ENCODE measurements at regions not wholly inside any gene's neighbourhood (a gene's known extent, or its start where the extent isn't known, plus 50 kb on each side); places are given as distances from the start of the nearest gene placed in this dataset.
"Not testable (repeated sequence)": the region's sequence is repeated elsewhere in the genome, so short reads cannot be mapped to it uniquely, and the experiment has no call there.

GRCh38 chr9:2378266-2378665 is 243.3 kb upstream of the VLDLR start:
- H3K4me3 ChIP-seq (ENCODE audit: low read length), result no peak overlapping the region
- H3K27me3 ChIP-seq (ENCODE audit: insufficient read depth, low read length), result no peaks in the 10 kb centered on the region
- no peak overlapping the region for H2AFZ ChIP-seq (ENCODE audit: low read depth, low read length)
- no peaks in the 10 kb centered on the region for H3K36me3 ChIP-seq (ENCODE audit: insufficient read depth, low read length)
- H3K9me3 ChIP-seq (ENCODE audit: low read length), result peaks cover 3% of the 10 kb centered on the region
- no peaks in the 10 kb centered on the region for H3K4me1 ChIP-seq (ENCODE audit: insufficient read depth, low read length)

- Histone ChIP-seq H2AFZ (ENCODE audit: low read depth, low read length) (no peak overlapping the region), H3K4me1 (ENCODE audit: insufficient read depth, low read length) (no peaks in the 10 kb centered on the region), H3K4me3 (ENCODE audit: low read length) (no peak overlapping the region), H3K9me3 (ENCODE audit: low read length) (peaks cover 3% of the 10 kb centered on the region), H3K27me3 (ENCODE audit: insufficient read depth, low read length) (no peaks in the 10 kb centered on the region), H3K36me3 (ENCODE audit: insufficient read depth, low read length) (no peaks in the 10 kb centered on the region)
These were observed 242.8 kb upstream of the VLDLR start for GRCh38 chr9:2378816-2379215.

- Histone ChIP-seq H3K4me3 (ENCODE audit: low read length) (no peak overlapping the region), H3K27me3 (ENCODE audit: insufficient read depth, low read length) (no peaks in the 10 kb centered on the region), H3K4me1 (ENCODE audit: insufficient read depth, low read length) (peaks cover 5% of the 10 kb centered on the region), H3K9me3 (ENCODE audit: low read length) (peaks cover 2% of the 10 kb centered on the region), H3K36me3 (ENCODE audit: insufficient read depth, low read length) (no peaks in the 10 kb centered on the region), H2AFZ (ENCODE audit: low read depth, low read length) (no peak overlapping the region)
These were observed 236.8 kb upstream of the VLDLR start for GRCh38 chr9:2384741-2385140.

DNA sequence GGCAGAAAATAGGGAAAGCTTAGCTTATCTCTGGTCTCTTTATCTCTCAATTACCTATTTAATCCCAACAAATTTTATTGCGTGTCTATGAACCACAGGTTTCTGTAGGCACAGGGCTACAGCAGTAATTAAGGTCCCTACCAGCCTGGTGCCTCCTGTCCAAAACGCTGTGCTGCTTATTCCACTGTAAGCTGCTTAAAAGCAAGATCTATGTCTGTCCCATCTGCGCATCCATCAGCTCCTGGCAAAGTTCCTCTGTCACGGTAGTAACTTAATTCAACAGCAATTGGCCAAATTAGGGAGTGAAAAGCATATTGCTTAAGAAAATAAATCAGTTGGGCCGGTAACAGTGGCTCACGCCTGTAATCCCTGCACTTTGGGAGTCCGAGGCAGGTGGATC is 235.8 kb upstream of the VLDLR start:
- Histone ChIP-seq H3K4me3 (ENCODE audit: low read length) (no peak overlapping the region), H3K27me3 (ENCODE audit: insufficient read depth, low read length) (no peaks in the 10 kb centered on the region), H3K9me3 (ENCODE audit: low read length) (peaks cover 2% of the 10 kb centered on the region), H3K4me1 (ENCODE audit: insufficient read depth, low read length) (peaks cover 8% of the 10 kb centered on the region), H2AFZ (ENCODE audit: low read depth, low read length) (no peak overlapping the region), H3K36me3 (ENCODE audit: insufficient read depth, low read length) (no peaks in the 10 kb centered on the region)

DNA sequence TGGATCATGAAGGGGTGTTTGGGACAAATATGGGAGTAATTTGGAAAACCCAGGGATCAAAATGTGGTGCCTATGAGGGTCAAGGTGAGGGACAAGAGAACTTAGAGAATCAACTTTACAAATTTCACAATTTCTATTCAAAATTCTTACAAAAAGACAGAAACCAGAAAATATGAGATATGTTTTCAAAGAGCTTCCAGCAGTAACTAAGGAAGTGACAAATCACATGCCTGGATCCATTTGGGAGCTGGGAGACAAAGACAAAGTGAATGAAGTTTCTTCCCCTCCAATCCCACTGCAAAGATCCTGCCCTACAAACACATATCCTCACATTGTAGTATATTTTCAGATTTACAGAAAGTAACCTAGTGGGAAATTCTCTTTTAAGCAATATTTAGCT is 235.0 kb upstream of the VLDLR start:
- H3K4me3 ChIP-seq (ENCODE audit: low read length), result no peak overlapping the region
- peaks cover 8% of the 10 kb centered on the region for H3K4me1 ChIP-seq (ENCODE audit: insufficient read depth, low read length)
- H3K9me3 ChIP-seq (ENCODE audit: low read length), result peaks cover 2% of the 10 kb centered on the region
- no peak overlapping the region for H2AFZ ChIP-seq (ENCODE audit: low read depth, low read length)
- no peaks in the 10 kb centered on the region for H3K36me3 ChIP-seq (ENCODE audit: insufficient read depth, low read length)
- no peaks in the 10 kb centered on the region for H3K27me3 ChIP-seq (ENCODE audit: insufficient read depth, low read length)

- Histone ChIP-seq H3K4me1 (ENCODE audit: insufficient read depth, low read length) (peaks cover 8% of the 10 kb centered on the region), H2AFZ (ENCODE audit: low read depth, low read length) (no peak overlapping the region), H3K27me3 (ENCODE audit: insufficient read depth, low read length) (no peaks in the 10 kb centered on the region), H3K36me3 (ENCODE audit: insufficient read depth, low read length) (no peaks in the 10 kb centered on the region), H3K9me3 (ENCODE audit: low read length) (peaks cover 2% of the 10 kb centered on the region), H3K4me3 (ENCODE audit: low read length) (no peak overlapping the region)
These were observed 234.4 kb upstream of the VLDLR start for GRCh38 chr9:2387166-2387565.

GRCh38 chr9:2389404-2389803 is 232.2 kb upstream of the VLDLR start:
- Histone ChIP-seq H3K27me3 (ENCODE audit: insufficient read depth, low read length) (no peaks in the 10 kb centered on the region), H3K4me1 (ENCODE audit: insufficient read depth, low read length) (peaks cover 8% of the 10 kb centered on the region), H3K9me3 (ENCODE audit: low read length) (peaks cover 2% of the 10 kb centered on the region), H2AFZ (ENCODE audit: low read depth, low read length) (no peak overlapping the region), H3K36me3 (ENCODE audit: insufficient read depth, low read length) (no peaks in the 10 kb centered on the region), H3K4me3 (ENCODE audit: low read length) (no peak overlapping the region)

GRCh38 chr9:2390028-2390427 is 231.6 kb upstream of the VLDLR start:
- Histone ChIP-seq H3K27me3 (ENCODE audit: insufficient read depth, low read length) (no peaks in the 10 kb centered on the region), H3K9me3 (ENCODE audit: low read length) (peaks cover 2% of the 10 kb centered on the region), H3K4me1 (ENCODE audit: insufficient read depth, low read length) (peaks cover 8% of the 10 kb centered on the region), H3K4me3 (ENCODE audit: low read length) (no peak overlapping the region), H3K36me3 (ENCODE audit: insufficient read depth, low read length) (no peaks in the 10 kb centered on the region), H2AFZ (ENCODE audit: low read depth, low read length) (no peak overlapping the region)

DNA sequence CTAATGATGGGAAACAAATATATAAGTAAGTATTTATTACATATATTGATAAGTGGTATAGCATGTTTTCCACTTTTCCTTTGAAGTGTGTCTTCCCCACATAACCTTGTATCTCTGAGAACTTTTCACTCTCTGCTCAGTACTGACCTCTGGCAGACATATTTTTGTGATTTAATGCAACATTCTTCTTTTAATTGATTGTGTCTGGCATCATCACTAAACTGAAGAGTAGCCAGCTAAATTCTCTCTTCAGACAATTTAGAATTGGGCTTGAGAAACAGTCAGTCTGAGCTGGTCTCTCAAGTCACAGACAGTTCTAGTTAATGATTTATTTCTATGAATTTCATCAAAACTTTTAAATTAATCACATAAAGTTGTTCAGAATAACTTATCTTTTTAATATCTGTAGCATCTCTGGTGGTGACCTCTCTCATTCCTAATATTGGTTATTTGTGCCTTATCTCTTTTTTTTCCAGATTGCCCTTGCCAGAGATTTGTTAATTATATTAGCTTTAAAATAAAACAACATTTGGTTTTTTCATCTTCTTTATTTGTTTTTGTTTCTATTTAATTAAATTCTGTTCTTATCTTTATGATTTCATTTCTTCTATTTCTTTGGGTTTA is 230.0 kb upstream of the VLDLR start:
- not testable (repeated sequence) for H3K27me3 ChIP-seq (ENCODE audit: insufficient read depth, low read length); H3K4me1 ChIP-seq (ENCODE audit: insufficient read depth, low read length); H3K9me3 ChIP-seq (ENCODE audit: low read length); H2AFZ ChIP-seq (ENCODE audit: low read depth, low read length); H3K4me3 ChIP-seq (ENCODE audit: low read length); H3K36me3 ChIP-seq (ENCODE audit: insufficient read depth, low read length)

DNA sequence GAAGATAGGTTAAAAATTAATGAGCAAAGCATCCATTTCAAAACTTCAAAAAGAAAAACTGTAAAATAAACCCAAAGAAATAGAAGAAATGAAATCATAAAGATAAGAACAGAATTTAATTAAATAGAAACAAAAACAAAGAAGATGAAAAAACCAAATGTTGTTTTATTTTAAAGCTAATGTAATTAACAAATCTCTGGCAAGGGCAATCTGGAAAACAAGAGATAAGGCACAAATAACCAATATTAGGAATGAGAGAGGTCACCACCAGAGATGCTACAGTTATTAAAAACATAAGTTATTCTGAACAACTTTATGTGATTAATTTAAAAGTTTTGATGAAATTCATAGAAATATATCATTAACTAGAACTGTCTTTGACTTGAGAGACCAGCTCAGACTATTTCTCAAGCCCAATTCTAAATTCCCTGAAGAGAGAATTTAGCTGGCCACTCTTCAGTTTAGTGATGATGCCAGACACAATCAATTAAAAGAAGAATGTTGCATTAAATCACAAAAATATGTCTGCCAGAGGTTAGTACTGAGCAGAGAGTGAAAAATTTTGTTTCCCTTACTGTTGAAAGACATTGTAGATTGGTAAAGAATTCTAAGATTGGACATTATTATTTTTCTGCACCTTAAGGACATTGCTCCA is 227.4 kb upstream of the VLDLR start:
- H3K36me3 ChIP-seq (ENCODE audit: insufficient read depth, low read length); H2AFZ ChIP-seq (ENCODE audit: low read depth, low read length); H3K4me1 ChIP-seq (ENCODE audit: insufficient read depth, low read length); H3K4me3 ChIP-seq (ENCODE audit: low read length); H3K27me3 ChIP-seq (ENCODE audit: insufficient read depth, low read length); H3K9me3 ChIP-seq (ENCODE audit: low read length): not testable (repeated sequence)

DNA sequence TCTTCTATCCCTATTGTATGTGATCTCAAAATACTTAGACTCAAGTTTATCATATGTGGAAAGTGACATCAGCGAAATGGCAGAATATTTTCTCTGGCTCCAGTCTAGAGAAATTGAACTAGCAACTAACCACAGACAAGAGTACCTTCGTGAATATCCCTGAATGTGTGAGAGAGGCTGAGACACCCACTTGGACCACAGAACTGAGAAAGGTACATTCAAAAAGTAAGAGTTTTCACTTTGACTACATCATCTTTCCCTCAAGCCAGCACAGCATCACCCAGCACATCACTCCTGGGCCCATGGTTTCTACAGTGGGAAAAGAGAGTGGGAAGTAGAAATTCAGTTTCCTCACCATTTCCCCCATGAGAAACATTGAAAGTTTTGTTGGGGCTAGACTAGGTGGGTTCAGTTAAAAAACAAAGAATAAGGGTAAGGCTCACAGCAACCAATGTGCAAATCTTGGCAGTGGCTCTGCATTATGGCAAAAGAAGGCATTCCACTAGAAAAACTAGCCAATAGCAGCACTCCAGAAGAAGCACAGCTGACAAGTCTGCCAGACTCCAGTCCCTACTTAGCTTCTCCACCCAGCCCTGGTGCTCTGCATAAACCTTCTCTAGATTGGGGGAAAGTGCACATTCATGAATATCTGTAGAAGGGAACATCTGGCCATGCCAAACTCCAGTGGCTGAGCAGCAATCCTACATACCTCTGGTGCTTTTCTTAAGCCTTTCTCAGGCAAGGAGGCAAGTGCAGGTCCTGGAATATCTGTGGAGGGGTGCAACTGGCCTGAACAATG is 225.6 kb upstream of the VLDLR start:
- H2AFZ ChIP-seq (ENCODE audit: low read depth, low read length), result no peak overlapping the region
- no peaks in the 10 kb centered on the region for H3K4me1 ChIP-seq (ENCODE audit: insufficient read depth, low read length)
- no peaks in the 10 kb centered on the region for H3K27me3 ChIP-seq (ENCODE audit: insufficient read depth, low read length)
- H3K4me3 ChIP-seq (ENCODE audit: low read length), result no peak overlapping the region
- H3K9me3 ChIP-seq (ENCODE audit: low read length), result no peaks in the 10 kb centered on the region
- H3K36me3 ChIP-seq (ENCODE audit: insufficient read depth, low read length), result no peaks in the 10 kb centered on the region

DNA sequence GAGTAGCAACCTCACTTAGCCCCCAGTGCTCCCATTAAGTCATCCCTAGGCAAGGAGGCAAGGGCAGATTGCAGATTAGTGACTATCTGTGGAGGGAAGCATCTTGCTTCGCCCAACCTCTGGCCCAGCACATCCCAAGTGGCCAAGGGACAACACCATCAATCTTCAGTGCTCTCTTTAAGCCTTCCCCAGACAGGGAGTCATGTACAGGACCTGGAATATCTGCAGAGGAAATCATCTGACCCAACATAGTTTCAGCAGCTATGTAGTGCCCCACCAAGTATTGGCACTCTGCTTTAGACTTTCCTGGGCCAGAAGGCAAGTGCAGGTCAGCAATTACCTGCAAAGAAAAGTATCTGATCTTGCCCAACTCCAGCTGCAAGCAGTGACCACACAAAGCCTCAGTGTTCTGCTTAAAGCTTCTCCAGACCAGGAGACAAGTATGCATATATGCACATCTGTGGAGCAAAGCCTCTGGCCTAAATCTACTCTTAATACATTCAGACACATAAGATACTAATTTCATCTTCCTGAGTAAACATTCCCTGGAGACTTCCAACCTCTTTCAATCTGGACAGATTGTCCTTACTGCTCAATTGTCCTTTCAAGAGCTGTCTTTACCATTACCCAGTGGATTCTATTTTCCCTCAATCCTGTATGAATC is 224.8 kb upstream of the VLDLR start:
- Histone ChIP-seq H3K4me1 (ENCODE audit: insufficient read depth, low read length) (no peaks in the 10 kb centered on the region), H2AFZ (ENCODE audit: low read depth, low read length) (no peak overlapping the region), H3K9me3 (ENCODE audit: low read length) (no peaks in the 10 kb centered on the region), H3K36me3 (ENCODE audit: insufficient read depth, low read length) (no peaks in the 10 kb centered on the region), H3K27me3 (ENCODE audit: insufficient read depth, low read length) (no peaks in the 10 kb centered on the region), H3K4me3 (ENCODE audit: low read length) (no peak overlapping the region)

- not testable (repeated sequence) for H3K36me3 ChIP-seq (ENCODE audit: insufficient read depth, low read length); H3K4me3 ChIP-seq (ENCODE audit: low read length); H3K9me3 ChIP-seq (ENCODE audit: low read length); H3K4me1 ChIP-seq (ENCODE audit: insufficient read depth, low read length); H3K27me3 ChIP-seq (ENCODE audit: insufficient read depth, low read length); H2AFZ ChIP-seq (ENCODE audit: low read depth, low read length)
These were observed 223.7 kb upstream of the VLDLR start for GRCh38 chr9:2397875-2398274.
